WTC11 (cell line): ENCODE measurements at regions not wholly inside any gene's neighbourhood (a gene's known extent, or its start where the extent isn't known, plus 50 kb on each side); places are given as distances from the start of the nearest gene placed in this dataset.

Source experiments
- ATF2 ChIP-seq: sonication (generic); formaldehyde crosslinking; IDR thresholded peaks from 2 replicates; pipeline ENCODE4 v1.8.1; 2022; ENCODE audit warnings: low read depth, missing genetic modification reagents, borderline replicate concordance
- CREM ChIP-seq: sonication (generic); formaldehyde crosslinking; IDR thresholded peaks from 2 replicates; pipeline ENCODE4 v1.8.1; 2022; ENCODE audit warnings: mild to moderate bottlenecking, missing genetic modification reagents, moderate library complexity
- CTCF ChIP-seq: fragments of 200-600 bp; IDR thresholded peaks from 2 replicates; pipeline ENCODE4 v1.8.0; 2022; ENCODE audit warnings: antibody characterized with exemption
- ESRRA ChIP-seq: sonication (generic); formaldehyde crosslinking; IDR thresholded peaks from 2 replicates; pipeline ENCODE4 v1.8.1; 2022; ENCODE audit warnings: mild to moderate bottlenecking, missing genetic modification reagents, borderline replicate concordance
- FOXP1 ChIP-seq: sonication (generic); formaldehyde crosslinking; IDR thresholded peaks from 2 replicates; pipeline ENCODE4 v1.8.0; 2022; ENCODE audit warnings: missing genetic modification reagents, mild to moderate bottlenecking, moderate library complexity, borderline replicate concordance
- FOXP4 ChIP-seq: sonication (generic); formaldehyde crosslinking; IDR thresholded peaks from 2 replicates; pipeline ENCODE4 v1.8.0; 2022; ENCODE audit warnings: mild to moderate bottlenecking, missing genetic modification reagents
- JUN ChIP-seq: sonication (generic); formaldehyde crosslinking; IDR thresholded peaks from 2 replicates; pipeline ENCODE4 v1.8.0; 2023; ENCODE audit warnings: mild to moderate bottlenecking, missing genetic modification reagents
- TP53 ChIP-seq: sonication (generic); formaldehyde crosslinking; IDR thresholded peaks from 2 replicates; pipeline ENCODE4 v1.8.1; 2023; ENCODE audit warnings: mild to moderate bottlenecking, missing genetic modification reagents
- USF2 ChIP-seq: sonication (generic); formaldehyde crosslinking; IDR thresholded peaks from 2 replicates; pipeline ENCODE4 v1.8.1; 2023; ENCODE audit warnings: mild to moderate bottlenecking, missing genetic modification reagents, moderate library complexity
- ZBTB43 ChIP-seq: sonication (generic); formaldehyde crosslinking; IDR thresholded peaks from 2 replicates; pipeline ENCODE4 v1.8.1; 2023; ENCODE audit warnings: mild to moderate bottlenecking, missing genetic modification reagents
- ZNF138 ChIP-seq: sonication (generic); formaldehyde crosslinking; conservative IDR thresholded peaks from 2 replicates; pipeline ENCODE4 v1.8.1; 2022; ENCODE audit warnings: mild to moderate bottlenecking, moderate library complexity, missing genetic modification reagents
- ZNF281 ChIP-seq: sonication (generic); formaldehyde crosslinking; IDR thresholded peaks from 2 replicates; pipeline ENCODE4 v1.8.0; 2023; ENCODE audit warnings: mild to moderate bottlenecking, missing genetic modification reagents

DNA sequence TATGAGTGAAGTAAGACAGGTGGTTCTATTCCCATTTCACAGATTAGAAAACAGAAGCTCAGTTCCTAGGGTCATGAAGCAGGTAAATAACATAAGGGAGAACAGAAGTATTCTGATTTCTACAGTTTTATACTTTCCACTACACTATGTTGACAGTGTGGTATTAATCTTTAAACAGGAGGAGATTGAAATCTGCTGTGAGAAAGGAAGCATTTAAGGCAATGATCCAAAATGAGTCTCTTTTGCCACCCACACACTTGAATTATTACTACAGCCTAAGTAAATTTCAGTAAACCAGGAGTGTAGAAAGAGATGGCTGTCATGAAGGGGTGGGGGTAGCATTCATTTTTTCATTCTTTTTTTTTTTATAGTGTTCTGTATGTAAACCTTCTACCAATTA lies 893.0 kb downstream of the C4orf33 start:
- TF ChIP-seq CTCF (no peak), CREM (CRISPR knock-in tag) (no peak), TP53 (no peak), FOXP4 (CRISPR knock-in tag) (no peak), ZNF138 (no peak), ZBTB43 (CRISPR knock-in tag) (no peak), ESRRA (CRISPR knock-in tag) (no peak), JUN (no peak), USF2 (CRISPR knock-in tag) (no peak), ATF2 (no peak), FOXP1 (CRISPR knock-in tag) (no peak), ZNF281 (CRISPR knock-in tag) (no peak)
